LNCAP (cell line): ENCODE measurements at regions not wholly inside any gene's neighbourhood (a gene's known extent, or its start where the extent isn't known, plus 50 kb on each side); places are given as distances from the start of the nearest gene placed in this dataset.

Source experiments
- TF ChIP-seq, protein P1 (sequence below): fragments of 450-650 bp; IDR thresholded peaks from 2 replicates; pipeline ENCODE4 v1.5.1; 2017; ENCODE audit warnings: mild to moderate bottlenecking

- TF ChIP-seq, protein P1, sequence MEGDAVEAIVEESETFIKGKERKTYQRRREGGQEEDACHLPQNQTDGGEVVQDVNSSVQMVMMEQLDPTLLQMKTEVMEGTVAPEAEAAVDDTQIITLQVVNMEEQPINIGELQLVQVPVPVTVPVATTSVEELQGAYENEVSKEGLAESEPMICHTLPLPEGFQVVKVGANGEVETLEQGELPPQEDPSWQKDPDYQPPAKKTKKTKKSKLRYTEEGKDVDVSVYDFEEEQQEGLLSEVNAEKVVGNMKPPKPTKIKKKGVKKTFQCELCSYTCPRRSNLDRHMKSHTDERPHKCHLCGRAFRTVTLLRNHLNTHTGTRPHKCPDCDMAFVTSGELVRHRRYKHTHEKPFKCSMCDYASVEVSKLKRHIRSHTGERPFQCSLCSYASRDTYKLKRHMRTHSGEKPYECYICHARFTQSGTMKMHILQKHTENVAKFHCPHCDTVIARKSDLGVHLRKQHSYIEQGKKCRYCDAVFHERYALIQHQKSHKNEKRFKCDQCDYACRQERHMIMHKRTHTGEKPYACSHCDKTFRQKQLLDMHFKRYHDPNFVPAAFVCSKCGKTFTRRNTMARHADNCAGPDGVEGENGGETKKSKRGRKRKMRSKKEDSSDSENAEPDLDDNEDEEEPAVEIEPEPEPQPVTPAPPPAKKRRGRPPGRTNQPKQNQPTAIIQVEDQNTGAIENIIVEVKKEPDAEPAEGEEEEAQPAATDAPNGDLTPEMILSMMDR, result no peak
These were observed 265.7 kb upstream of the HS6ST1 start for GRCh38 chr2:128584296-128584890.

DNA sequence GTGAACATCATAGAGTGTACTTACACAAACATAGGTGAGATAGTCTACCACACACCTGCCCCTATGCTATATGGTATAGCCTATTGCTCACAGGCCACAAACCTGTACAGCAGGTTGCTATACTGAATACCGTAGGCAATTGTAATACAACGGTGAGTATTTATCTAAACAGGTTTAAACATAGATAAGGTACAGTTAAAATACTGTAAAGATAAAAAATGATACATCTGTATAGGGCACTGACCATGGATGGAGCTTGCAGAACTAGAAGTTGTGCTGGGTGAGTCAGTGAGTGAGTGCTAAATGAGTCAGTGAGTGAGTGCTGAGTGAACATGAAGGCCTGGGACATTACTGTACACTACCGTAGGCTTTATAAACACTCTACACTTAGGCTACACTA lies 267.0 kb upstream of the HS6ST1 start:
- TF ChIP-seq, protein P1, result no peak

DNA sequence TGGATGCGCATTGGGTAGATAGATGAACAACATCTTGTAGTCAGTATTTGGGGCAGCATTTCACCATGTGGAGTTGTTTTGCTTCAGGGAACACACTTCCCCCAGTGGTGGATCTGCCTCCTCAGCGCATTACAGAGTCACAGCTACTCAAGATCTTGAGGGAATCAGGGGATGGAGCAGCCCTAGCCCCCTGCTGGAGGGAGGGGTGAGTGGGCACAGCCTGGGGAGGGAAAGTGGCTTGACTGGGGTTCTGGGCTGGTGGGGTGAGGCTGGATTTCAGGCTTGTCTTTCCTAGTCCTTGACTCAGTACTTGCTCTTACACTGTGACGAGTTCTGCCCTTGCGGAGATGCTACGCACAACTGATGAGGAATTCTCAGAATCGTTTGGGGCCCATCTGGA lies 271.0 kb upstream of the HS6ST1 start:
- TF ChIP-seq, protein P1, result no peak

GRCh38 chr2:128590309-128591021 lies 271.8 kb upstream of the HS6ST1 start:
- TF ChIP-seq, protein P1, result no peak

GRCh38 chr2:128591022-128591860 lies 272.6 kb upstream of the HS6ST1 start:
- TF ChIP-seq, protein P1, result no peak

GRCh38 chr2:128591861-128592822 lies 273.5 kb upstream of the HS6ST1 start:
- TF ChIP-seq, protein P1, result no peak

DNA sequence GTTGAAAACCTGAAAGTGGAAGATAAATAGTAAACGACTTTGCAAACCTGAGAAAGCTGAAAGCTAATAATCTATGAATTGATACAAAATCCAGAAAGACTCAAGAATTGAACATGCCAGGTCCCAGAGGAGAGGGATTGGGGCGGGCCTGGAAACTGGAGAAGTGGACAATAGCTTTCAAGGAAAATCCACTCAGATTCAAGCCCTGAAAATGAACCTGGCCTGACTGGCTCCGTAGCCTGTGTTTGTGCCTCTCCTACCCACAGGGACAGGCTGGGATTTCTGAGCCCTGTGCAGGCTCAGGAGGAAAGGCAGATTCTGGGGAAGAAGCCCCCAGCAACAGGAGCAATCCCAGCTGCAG lies 274.8 kb upstream of the HS6ST1 start:
- TF ChIP-seq, protein P1, result no peak
